MM.1S (cell line): ENCODE measurements at regions not wholly inside any gene's neighbourhood (a gene's known extent, or its start where the extent isn't known, plus 50 kb on each side); places are given as distances from the start of the nearest gene placed in this dataset.

ENCODE experiments used
- DNase-seq: peaks from one replicate; pipeline ENCODE4 v3.0.0-alpha.2; 2015
- H2AFZ ChIP-seq: fragments of 300-600 bp; sonication (generic); 2 replicates; pipeline ENCODE4 v1.6.0; 2016; ENCODE audit warnings: antibody characterized with exemption, low read length
- H3F3A ChIP-seq: fragments of 300-600 bp; sonication (generic); 2 replicates; pipeline ENCODE4 v1.6.1; 2016; ENCODE audit warnings: mild to moderate bottlenecking, antibody characterized with exemption, low read length, moderate library complexity, mixed read lengths; ENCODE audit not compliant: insufficient read depth
- H3K27ac ChIP-seq: fragments of 300-600 bp; sonication (generic); 2 replicates; pipeline ENCODE4 v1.5.1; 2016; ENCODE audit warnings: mild to moderate bottlenecking, low read length
- H3K27me3 ChIP-seq: fragments of 300-600 bp; sonication (generic); replicated peaks from 2 replicates; pipeline ENCODE4 v1.6.0; 2016; ENCODE audit warnings: low read length; ENCODE audit not compliant: insufficient read depth
- H3K36me3 ChIP-seq: fragments of 300-600 bp; sonication (generic); replicated peaks from 2 replicates; pipeline ENCODE4 v1.6.1; 2016; ENCODE audit warnings: mild to moderate bottlenecking, low read length, mixed read lengths; ENCODE audit not compliant: insufficient read depth
- H3K4me1 ChIP-seq: fragments of 300-600 bp; sonication (generic); 2 replicates; pipeline ENCODE4 v1.6.1; 2016; ENCODE audit warnings: low read length, mixed read lengths
- H3K4me2 ChIP-seq: fragments of 300-600 bp; sonication (generic); 2 replicates; pipeline ENCODE4 v1.6.0; 2016; ENCODE audit warnings: low read depth, low read length
- H3K4me3 ChIP-seq: fragments of 300-600 bp; sonication (generic); 2 replicates; pipeline ENCODE4 v1.5.1; 2016; ENCODE audit warnings: low read length, mixed read lengths
- H3K79me2 ChIP-seq: fragments of 300-600 bp; sonication (generic); 2 replicates; pipeline ENCODE4 v1.6.1; 2016; ENCODE audit warnings: mixed run types, low read length, mixed read lengths
- H3K9ac ChIP-seq: fragments of 300-600 bp; sonication (generic); 2 replicates; pipeline ENCODE4 v1.6.1; 2016; ENCODE audit warnings: low read length, mixed read lengths
- H3K9me2 ChIP-seq: fragments of 300-600 bp; sonication (generic); replicated peaks from 2 replicates; pipeline ENCODE4 v1.6.1; 2016; ENCODE audit warnings: mild to moderate bottlenecking, low read length, mixed read lengths; ENCODE audit not compliant: insufficient read depth
- H3K9me3 ChIP-seq: fragments of 300-600 bp; sonication (generic); replicated peaks from 2 replicates; pipeline ENCODE4 v1.6.1; 2016; ENCODE audit warnings: mild to moderate bottlenecking, low read length, mixed read lengths; ENCODE audit not compliant: insufficient read depth
- H4K20me1 ChIP-seq: fragments of 300-600 bp; sonication (generic); 2 replicates; pipeline ENCODE4 v1.6.1; 2016; ENCODE audit warnings: mild to moderate bottlenecking, low read length, moderate library complexity, mixed read lengths; ENCODE audit not compliant: insufficient read depth
- EZH2 ChIP-seq: fragments of 300-600 bp; sonication (generic); optimal IDR thresholded peaks from 2 replicates; pipeline ENCODE3; 2017; ENCODE audit warnings: low read depth, mild to moderate bottlenecking, antibody characterized with exemption, low read length, mixed read lengths
- EZH2phosphoT487 ChIP-seq: fragments of 300-600 bp; sonication (generic); IDR thresholded peaks from 2 replicates; pipeline ENCODE4 v1.6.1; 2018; ENCODE audit warnings: antibody characterized with exemption, low read length
- TF ChIP-seq, protein P1 (sequence below): fragments of 300-600 bp; sonication (generic); IDR thresholded peaks from 2 replicates; pipeline ENCODE4 v1.5.1; 2016; ENCODE audit warnings: antibody characterized with exemption, low read length, mixed read lengths

GRCh38 chr13:105450784-105451183 lies 1084.7 kb downstream of the EFNB2 start:
- H4K20me1 ChIP-seq: no peaks in the 10 kb centered on the region

DNA sequence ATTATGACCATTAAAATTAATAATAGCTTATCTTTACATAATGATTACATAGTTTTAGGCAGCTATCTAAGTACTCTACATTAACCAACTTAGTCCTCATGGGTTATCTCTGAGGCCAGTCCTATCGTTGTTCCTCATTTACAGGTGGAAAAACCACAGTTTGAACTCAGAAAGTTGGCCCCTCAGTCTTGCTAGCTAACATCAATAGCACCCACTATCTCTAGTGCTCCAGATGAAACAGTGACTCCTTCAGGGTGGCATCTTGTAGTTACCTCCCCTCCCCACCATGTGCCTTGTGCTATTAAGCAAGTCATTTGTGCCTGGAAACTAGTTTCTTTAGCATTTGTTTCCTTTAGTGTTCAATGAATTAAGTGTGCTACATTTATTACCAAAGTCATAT lies 1086.7 kb downstream of the EFNB2 start:
- Histone ChIP-seq H3K4me2 (no peak overlapping the region), H3K27me3 (no peaks in the 10 kb centered on the region), H3K27ac (no peak overlapping the region), H3K36me3 (no peaks in the 10 kb centered on the region), H3K9me2 (no peaks in the 10 kb centered on the region), H4K20me1 (no peaks in the 10 kb centered on the region), H3F3A (no peaks in the 10 kb centered on the region), H3K4me3 (no peak overlapping the region), H3K79me2 (no peaks in the 10 kb centered on the region), H3K4me1 (no peaks in the 10 kb centered on the region), H2AFZ (no peak overlapping the region), H3K9ac (no peak overlapping the region), H3K9me3 (no peaks in the 10 kb centered on the region)
- TF ChIP-seq, protein P1, sequence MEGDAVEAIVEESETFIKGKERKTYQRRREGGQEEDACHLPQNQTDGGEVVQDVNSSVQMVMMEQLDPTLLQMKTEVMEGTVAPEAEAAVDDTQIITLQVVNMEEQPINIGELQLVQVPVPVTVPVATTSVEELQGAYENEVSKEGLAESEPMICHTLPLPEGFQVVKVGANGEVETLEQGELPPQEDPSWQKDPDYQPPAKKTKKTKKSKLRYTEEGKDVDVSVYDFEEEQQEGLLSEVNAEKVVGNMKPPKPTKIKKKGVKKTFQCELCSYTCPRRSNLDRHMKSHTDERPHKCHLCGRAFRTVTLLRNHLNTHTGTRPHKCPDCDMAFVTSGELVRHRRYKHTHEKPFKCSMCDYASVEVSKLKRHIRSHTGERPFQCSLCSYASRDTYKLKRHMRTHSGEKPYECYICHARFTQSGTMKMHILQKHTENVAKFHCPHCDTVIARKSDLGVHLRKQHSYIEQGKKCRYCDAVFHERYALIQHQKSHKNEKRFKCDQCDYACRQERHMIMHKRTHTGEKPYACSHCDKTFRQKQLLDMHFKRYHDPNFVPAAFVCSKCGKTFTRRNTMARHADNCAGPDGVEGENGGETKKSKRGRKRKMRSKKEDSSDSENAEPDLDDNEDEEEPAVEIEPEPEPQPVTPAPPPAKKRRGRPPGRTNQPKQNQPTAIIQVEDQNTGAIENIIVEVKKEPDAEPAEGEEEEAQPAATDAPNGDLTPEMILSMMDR: no peak
- TF ChIP-seq EZH2phosphoT487 (no peak), EZH2 (no peak)
- DNase-seq: no peak

More at GRCh38 chr13:105450784-105451183, 1084.7 kb downstream of the EFNB2 start:
- Histone ChIP-seq H3K9me3 (no peaks in the 10 kb centered on the region), H3K9me2 (no peaks in the 10 kb centered on the region), H3K4me1 (no peaks in the 10 kb centered on the region), H3K27me3 (no peaks in the 10 kb centered on the region), H3K27ac (no peak overlapping the region), H3K4me3 (no peak overlapping the region), H3K79me2 (no peaks in the 10 kb centered on the region), H3K4me2 (no peak overlapping the region), H3K9ac (no peak overlapping the region), H3F3A (no peaks in the 10 kb centered on the region), H2AFZ (no peak overlapping the region), H3K36me3 (no peaks in the 10 kb centered on the region)
- no peak for DNase-seq
- TF ChIP-seq, protein P1: no peak
- no peak for TF ChIP-seq EZH2
- TF ChIP-seq EZH2phosphoT487: no peak

DNA sequence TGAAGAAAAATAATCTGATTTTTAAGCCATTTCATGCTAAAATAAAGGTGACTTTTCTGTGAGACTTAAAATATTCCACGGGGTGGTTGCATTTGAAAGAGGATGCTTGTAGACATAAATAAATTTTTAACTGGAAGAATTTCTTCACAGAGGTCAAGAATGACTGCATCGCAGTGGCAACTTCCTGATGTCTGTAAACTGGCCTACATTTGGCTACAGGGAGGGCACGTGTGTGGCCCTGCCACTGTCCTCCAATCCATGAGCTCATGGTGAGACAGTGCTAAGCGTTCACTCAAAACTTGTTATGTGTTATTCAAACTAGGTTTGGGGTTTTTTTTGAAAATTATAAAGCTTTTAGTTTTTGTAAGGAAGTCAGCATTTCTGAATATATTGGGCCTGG lies 1089.3 kb downstream of the EFNB2 start:
- no peaks in the 10 kb centered on the region for H3K9me3 ChIP-seq
- no peak for DNase-seq

More for the DNA sequence above, 1089.3 kb downstream of the EFNB2 start:
- H3K9me2 ChIP-seq: no peaks in the 10 kb centered on the region
- no peaks in the 10 kb centered on the region for H4K20me1 ChIP-seq
- H3K27me3 ChIP-seq: no peaks in the 10 kb centered on the region
- no peaks in the 10 kb centered on the region for H3K4me1 ChIP-seq
- H3K9ac ChIP-seq: no peak overlapping the region
- H3K27ac ChIP-seq: no peak overlapping the region
- H2AFZ ChIP-seq: no peak overlapping the region
- H3K36me3 ChIP-seq: no peaks in the 10 kb centered on the region
- H3K79me2 ChIP-seq: no peaks in the 10 kb centered on the region
- no peaks in the 10 kb centered on the region for H3F3A ChIP-seq
- H3K4me2 ChIP-seq: no peak overlapping the region
- TF ChIP-seq, protein P1: no peak
- TF ChIP-seq EZH2 (no peak), EZH2phosphoT487 (no peak)
- no peak overlapping the region for H3K4me3 ChIP-seq
